HG03342 (cell line): ENCODE measurements at regions not wholly inside any gene's neighbourhood (a gene's known extent, or its start where the extent isn't known, plus 50 kb on each side); places are given as distances from the start of the nearest gene placed in this dataset.
"Not testable (repeated sequence)": the region's sequence is repeated elsewhere in the genome, so short reads cannot be mapped to it uniquely, and the experiment has no call there.

Experiments used
- ATAC-seq: cut with Tn5 transposase; IDR thresholded peaks from one replicate; pipeline ENCODE4 v1.9.1; 2021; ENCODE audit warnings: mild to moderate bottlenecking, moderate library complexity; ENCODE audit not compliant: unreplicated experiment

DNA sequence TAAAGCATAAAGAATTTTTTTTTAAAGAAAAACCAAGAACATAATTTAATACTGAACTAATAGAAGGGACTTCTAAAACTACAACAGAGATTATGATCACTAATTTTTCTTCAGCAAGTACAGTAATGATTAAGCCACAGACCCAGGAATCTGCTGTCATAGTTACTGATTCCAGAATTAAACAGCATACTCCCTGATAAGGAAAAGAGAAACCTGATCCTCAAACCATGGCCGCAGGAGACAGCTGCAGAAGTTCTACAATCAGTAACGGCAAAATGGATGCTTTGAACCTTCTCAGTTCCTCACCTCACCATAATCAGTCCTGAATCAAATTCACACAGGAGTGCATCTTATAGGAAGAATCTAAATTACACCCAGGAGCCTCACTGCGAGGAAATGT lies 939.0 kb upstream of the SLITRK1 start:
- ATAC-seq: no peak

GRCh38 chr13:84816567-84817105 lies 934.4 kb upstream of the SLITRK1 start:
- no peak for ATAC-seq

- ATAC-seq: no peak
Observed at GRCh38 chr13:84812789-84813188, 930.5 kb upstream of the SLITRK1 start.

DNA sequence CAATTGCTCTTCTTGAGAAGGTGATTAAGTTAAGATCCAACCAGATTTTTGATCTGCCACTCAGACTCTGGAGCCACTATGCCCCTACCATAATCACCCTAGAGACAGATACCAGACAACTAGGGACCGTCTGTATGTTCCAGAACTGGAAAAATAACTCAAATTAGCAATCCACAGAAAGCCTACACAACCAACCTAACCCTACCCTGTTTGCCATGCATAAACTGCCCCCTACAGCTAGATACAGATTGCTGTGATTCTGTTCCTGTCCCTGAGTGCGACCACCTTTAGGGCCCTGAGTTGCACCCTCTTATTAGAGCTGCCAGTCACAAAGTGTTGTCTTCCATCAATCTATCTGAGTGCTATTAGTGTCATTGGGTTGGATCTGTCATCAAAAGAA lies 929.8 kb upstream of the SLITRK1 start:
- ATAC-seq: no peak

GRCh38 chr13:84810781-84811180 lies 928.5 kb upstream of the SLITRK1 start:
- ATAC-seq: no peak

DNA sequence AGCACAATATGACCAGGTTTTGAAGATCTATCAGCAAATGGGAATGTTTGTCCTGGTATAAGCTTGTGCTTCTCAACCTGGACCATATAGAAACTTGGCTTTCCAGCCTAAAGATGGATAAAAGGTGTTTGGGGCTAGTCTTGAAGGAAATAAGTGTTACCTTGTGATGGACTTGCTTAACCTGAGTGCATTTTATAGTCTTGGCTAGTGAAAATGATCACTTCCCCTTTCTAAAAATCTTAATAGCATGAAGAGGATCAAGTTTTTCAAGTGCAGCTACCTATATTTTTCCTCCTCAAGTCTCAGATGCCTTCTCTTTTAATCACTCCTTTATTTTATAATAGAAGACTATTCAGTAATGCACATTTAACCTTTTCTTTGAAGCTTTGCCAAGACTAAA lies 919.8 kb upstream of the SLITRK1 start:
- ATAC-seq: no peak

DNA sequence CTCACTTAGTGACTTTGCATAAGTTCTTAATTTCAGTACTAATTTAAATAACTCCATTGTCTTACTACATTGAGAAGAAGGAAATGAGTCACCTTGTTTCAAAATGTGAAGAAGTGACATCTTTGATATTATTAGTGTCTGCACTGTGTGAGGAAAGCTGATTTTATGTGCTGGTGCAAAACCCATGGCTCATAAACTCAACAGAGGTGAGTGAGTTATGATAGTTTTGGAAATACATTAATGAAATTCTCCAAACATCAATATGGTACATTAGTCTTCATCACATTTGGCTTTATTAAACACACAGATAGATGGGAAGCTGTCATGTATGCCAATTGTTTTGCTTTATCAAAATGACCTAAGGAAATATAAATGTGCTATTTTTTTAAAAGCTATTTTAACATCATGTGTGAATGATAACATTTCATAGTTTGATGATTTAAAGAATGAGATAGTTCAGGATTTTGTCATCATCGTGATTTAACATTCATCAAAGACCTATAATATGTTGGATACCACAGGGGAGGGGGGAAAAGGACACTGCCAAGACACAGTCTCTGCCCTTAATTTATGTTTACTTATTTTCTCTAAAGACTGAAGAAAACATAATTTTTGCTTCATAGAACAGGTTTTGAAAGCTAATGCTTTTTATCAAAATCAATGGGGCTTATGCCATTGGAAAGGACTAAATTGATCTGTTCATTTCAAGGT lies 902.3 kb upstream of the SLITRK1 start:
- ATAC-seq: no peak

DNA sequence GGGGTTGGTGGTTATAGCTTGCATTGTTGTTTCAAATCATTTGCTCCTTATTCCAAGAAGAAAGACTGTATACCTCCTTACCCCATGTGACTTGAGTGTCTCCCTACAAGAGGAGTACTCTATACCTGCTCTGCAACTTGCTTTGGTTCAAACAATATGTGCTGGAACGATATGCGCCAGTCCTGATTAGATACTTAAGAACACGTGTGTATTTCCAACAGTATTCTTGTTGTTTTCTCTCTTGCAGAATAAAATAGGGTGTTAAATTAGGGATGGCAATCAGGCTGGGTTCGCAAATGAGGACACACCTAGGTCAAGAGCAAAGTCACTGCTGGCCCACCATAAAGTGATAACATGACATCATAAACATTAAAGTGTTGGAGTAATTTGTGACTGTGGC lies 895.0 kb upstream of the SLITRK1 start:
- ATAC-seq: no peak

DNA sequence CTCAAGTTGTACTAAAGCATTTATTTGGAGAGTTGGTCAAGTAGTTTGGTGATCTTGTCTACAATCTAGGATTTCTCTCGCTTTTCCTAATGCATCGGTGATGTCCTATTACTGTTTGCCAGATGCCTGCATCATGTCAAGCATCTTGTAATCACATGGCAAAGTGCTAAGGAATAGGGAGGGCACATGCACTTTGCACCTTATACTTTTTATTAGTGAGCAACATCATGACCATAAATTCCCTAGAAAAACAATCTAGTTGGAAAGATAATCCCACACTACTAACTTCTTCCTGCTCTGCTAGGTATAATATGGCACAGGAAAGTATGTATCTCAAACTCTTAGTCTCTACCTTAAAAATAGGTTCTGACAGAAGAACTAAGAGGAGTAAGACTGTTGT lies 894.3 kb upstream of the SLITRK1 start:
- no peak for ATAC-seq

DNA sequence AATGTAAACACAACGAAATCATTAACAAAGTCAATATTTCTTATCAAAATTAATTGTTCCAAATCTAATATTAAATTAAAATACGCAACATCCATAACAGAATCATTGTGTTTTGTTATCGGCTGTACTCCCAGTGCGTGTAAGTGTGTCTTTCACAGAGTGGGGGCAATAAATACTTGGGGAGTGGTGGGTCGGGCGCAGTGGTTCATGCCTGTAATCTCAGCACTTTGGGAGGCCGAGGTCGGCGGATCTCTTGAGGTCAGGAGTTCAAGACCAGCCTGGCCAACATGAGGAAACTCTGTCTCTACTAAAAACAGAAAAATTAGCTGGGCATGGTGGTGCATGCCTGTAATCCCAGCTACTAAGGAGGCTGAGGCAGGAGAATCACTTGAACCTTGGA lies 893.6 kb upstream of the SLITRK1 start:
- ATAC-seq: not testable (repeated sequence)

DNA sequence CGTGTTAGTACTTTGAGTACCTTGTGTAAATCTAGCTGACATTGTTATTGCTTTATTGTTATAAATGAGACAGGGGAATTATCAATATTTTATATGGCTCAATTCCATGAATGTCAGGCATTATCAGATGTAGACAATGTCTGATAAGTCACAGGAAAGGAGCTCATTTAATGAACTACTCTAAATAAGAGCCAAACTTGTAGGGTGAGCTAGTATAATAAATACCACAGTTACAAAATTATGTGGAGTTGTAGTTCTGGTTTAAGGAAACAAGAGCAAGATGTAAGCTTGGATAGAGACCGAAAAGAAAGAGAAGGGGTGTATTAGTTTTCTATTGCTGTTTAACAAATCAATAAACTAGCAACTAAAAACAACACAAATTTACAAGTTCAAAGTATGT lies 891.8 kb upstream of the SLITRK1 start:
- ATAC-seq: no peak

GRCh38 chr13:84760956-84761355 lies 878.7 kb upstream of the SLITRK1 start:
- no peak for ATAC-seq

GRCh38 chr13:84749126-84749525 lies 866.9 kb upstream of the SLITRK1 start:
- no peak for ATAC-seq

DNA sequence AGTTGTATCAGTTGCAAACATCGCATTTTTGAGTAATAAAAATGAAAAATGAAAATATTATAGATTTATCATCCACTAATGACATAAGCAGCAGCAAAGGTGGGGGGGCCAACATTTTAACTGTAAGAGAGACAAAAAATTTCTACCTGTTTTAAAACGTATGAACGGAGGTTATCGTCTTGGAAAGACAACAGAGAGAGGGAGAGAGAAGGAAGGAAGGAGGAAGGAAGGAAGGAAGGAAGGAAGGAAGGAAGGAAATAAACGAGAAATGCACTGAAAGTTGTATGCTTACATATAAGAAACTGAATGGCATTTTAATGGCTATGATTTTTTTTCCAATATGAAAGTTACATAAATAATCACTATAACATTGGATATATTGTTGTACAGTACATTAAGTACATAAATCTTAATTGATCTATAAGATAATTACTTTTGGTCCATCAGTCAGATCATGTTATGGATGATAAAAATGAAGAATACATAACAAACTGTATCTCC lies 862.8 kb upstream of the SLITRK1 start:
- ATAC-seq: no peak

- no peak for ATAC-seq
Observed at GRCh38 chr13:84744203-84744602, 861.9 kb upstream of the SLITRK1 start.

- ATAC-seq: no peak
Observed at GRCh38 chr13:84741253-84741652, 859.0 kb upstream of the SLITRK1 start.

DNA sequence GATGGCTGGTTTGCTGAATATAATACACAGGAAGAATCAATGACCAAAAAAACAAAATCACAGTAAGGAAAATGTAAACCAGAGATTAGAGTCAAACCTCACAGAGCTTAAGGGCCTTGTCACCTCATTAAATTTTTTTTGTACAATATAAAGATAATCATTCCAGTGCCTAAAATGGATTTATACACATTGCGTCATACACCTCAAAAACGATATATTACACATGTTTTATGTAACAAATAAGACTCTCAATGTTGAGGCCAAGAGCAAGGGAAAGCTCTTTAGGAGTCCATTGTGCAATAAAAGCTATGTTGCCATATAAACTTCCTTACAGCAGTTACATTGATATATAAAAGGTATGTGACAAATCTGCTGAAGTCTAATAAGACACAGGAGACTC lies 856.7 kb upstream of the SLITRK1 start:
- ATAC-seq: no peak

GRCh38 chr13:84737661-84738060 lies 855.4 kb upstream of the SLITRK1 start:
- no peak for ATAC-seq

GRCh38 chr13:84730376-84730775 lies 848.1 kb upstream of the SLITRK1 start:
- no peak for ATAC-seq

- no peak for ATAC-seq
Observed at GRCh38 chr13:84705982-84706710, 823.9 kb upstream of the SLITRK1 start.

GRCh38 chr13:84702174-84702573 lies 819.9 kb upstream of the SLITRK1 start:
- no peak for ATAC-seq

- ATAC-seq: not testable (repeated sequence)
Observed at GRCh38 chr13:84697591-84697990, 815.3 kb upstream of the SLITRK1 start.
